HFFc6 (cell line): ENCODE measurements at regions not wholly inside any gene's neighbourhood (a gene's known extent, or its start where the extent isn't known, plus 50 kb on each side); places are given as distances from the start of the nearest gene placed in this dataset.

Experiments used
- DNase-seq: peaks from one replicate; pipeline ENCODE4 v3.0.0-alpha.2; 2018
- H3K27ac Mint-ChIP-seq: 2 replicates; pipeline ENCODE4 v1.8.0; 2020; ENCODE audit warnings: mild to moderate bottlenecking, mixed read lengths
- H3K27me3 Mint-ChIP-seq: 2 replicates; pipeline ENCODE4 v1.8.0; 2021; ENCODE audit warnings: mild to moderate bottlenecking, moderate library complexity, mixed read lengths; ENCODE audit not compliant: insufficient read depth
- H3K36me3 Mint-ChIP-seq: 2 replicates; pipeline ENCODE4 v1.8.0; 2021; ENCODE audit warnings: low read depth, mixed read lengths
- H3K4me1 Mint-ChIP-seq: 2 replicates; pipeline ENCODE4 v1.8.0; 2020; ENCODE audit warnings: low read depth, mixed read lengths
- H3K4me3 Mint-ChIP-seq: 2 replicates; pipeline ENCODE4 v1.8.0; 2020; ENCODE audit warnings: mild to moderate bottlenecking, moderate library complexity, mixed read lengths
- H3K9me3 Mint-ChIP-seq: 2 replicates; pipeline ENCODE4 v1.8.0; 2020; ENCODE audit warnings: mild to moderate bottlenecking, mixed read lengths
- TF ChIP-seq, protein P1 (sequence below): fragments of 200-600 bp; sonication (generic); IDR thresholded peaks from 2 replicates; pipeline ENCODE4 v1.5.0; 2021; ENCODE audit warnings: antibody characterized with exemption, mild to moderate bottlenecking

DNA sequence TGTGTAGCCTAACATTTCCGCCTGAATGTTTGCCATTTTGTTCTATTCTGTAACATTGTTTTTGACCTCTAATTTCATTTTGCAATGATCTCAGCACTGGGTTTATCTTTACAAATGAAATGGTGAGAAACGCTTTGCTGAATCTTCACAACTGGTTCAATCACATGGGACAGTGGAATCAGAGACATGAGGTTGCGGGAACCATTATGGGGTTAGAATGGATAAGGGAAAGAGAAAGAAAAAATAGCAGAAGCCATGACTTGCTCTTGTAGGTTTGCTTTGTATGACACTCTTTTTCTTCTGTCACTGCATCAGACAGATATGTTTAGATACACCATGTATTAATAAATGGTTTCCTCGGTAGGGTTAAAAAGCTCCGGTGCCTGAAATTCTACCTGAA, 114.3 kb upstream of the PELI1 start:
- H3K36me3 Mint-ChIP-seq, result no peaks in the 10 kb centered on the region
- TF ChIP-seq, protein P1, sequence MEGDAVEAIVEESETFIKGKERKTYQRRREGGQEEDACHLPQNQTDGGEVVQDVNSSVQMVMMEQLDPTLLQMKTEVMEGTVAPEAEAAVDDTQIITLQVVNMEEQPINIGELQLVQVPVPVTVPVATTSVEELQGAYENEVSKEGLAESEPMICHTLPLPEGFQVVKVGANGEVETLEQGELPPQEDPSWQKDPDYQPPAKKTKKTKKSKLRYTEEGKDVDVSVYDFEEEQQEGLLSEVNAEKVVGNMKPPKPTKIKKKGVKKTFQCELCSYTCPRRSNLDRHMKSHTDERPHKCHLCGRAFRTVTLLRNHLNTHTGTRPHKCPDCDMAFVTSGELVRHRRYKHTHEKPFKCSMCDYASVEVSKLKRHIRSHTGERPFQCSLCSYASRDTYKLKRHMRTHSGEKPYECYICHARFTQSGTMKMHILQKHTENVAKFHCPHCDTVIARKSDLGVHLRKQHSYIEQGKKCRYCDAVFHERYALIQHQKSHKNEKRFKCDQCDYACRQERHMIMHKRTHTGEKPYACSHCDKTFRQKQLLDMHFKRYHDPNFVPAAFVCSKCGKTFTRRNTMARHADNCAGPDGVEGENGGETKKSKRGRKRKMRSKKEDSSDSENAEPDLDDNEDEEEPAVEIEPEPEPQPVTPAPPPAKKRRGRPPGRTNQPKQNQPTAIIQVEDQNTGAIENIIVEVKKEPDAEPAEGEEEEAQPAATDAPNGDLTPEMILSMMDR, result no peak
- H3K4me1 Mint-ChIP-seq, result peaks cover 24% of the 10 kb centered on the region
- DNase-seq, result no peak
- no peak overlapping the region for H3K27ac Mint-ChIP-seq
- H3K4me3 Mint-ChIP-seq, result no peak overlapping the region
- peaks cover 5% of the 10 kb centered on the region for H3K27me3 Mint-ChIP-seq
- no peaks in the 10 kb centered on the region for H3K9me3 Mint-ChIP-seq

DNA sequence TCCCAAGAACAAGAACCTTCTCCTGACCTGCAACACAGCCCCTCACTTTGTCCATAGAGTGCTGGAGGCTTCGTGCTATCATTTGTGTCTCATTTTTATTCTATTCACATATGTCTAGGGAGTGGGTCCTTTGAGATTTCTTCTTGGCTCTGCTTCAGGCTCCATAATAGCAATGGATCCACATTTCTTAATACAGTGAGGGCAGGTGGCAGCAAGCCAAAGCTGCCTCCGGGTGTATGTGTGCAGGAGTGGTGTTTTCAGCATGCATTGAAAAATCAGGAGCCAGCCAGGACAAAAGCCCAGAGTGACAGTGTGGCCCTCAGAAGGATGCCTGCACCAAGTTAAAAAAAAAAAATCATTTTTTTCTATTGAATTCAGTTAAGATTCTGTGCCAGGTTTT, 115.1 kb upstream of the PELI1 start:
- H3K27me3 Mint-ChIP-seq, result peaks cover 5% of the 10 kb centered on the region; the same call in 1 of the 2 replicates
- peaks cover 31% of the 10 kb centered on the region for H3K4me1 Mint-ChIP-seq
- no peaks in the 10 kb centered on the region for H3K36me3 Mint-ChIP-seq
- no peak overlapping the region for H3K4me3 Mint-ChIP-seq
- no peak overlapping the region for H3K27ac Mint-ChIP-seq
- TF ChIP-seq, protein P1, result no peak
- no peaks in the 10 kb centered on the region for H3K9me3 Mint-ChIP-seq
- no peak for DNase-seq

DNA sequence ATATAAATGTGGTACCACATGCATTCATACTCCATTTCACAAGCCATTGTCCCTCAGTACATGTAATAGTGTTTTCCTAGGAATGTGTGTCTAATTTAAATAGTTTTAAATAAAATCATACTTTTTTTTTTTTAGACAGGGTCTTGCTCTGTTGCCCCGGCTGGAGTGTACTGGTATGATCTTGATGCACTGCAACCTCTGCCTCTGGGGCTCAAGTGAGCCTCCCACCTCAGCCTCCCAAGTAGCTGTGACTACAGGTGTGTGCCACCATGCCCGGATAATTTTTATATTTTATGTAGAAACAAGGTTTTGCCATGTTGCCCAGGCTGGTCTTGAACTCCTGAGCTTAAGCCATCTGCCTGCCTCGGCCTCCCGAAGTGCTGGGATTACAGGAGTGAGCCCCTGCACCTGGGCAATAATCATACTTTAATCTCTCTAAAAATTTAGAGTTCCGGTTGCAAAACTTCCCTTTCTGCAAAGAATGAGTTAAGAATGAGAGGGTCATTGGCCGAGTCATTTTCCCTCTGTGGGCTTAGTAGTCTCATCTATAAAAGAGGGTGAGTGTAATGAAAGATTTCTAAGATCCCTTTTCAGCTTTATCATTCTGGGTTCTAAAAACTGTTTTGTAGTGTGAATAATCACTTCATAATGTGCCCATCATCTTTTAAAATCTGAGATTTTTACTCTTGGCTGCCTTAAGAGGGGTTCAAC, 116.0 kb upstream of the PELI1 start:
- peaks cover 5% of the 10 kb centered on the region; the same call in 1 of the 2 replicates for H3K27me3 Mint-ChIP-seq
- no peak for DNase-seq
- no peaks in the 10 kb centered on the region for H3K9me3 Mint-ChIP-seq
- H3K27ac Mint-ChIP-seq, result no peak overlapping the region
- peaks cover 31% of the 10 kb centered on the region for H3K4me1 Mint-ChIP-seq
- no peaks in the 10 kb centered on the region for H3K36me3 Mint-ChIP-seq
- H3K4me3 Mint-ChIP-seq, result no peak overlapping the region
- TF ChIP-seq, protein P1, result no peak

DNA sequence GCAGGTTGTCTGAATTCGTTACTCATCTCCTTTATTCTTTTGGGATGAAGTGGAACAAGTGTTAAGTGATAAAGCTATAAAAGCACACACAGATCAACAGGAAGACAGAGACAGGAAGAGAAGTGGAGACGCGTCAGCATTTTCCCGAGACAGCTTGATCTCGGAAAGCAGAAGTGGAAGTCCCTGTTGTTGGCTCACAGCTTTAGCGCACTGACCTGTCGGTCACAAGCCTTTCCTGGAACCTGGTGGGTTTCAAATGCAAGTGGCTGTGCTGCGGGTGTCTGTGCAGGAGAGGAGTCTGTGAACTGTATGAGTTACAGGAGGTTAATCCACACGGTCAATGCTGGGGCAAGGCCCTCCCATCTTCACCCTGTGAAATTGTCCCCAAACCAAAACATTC, 116.6 kb upstream of the PELI1 start:
- Mint-ChIP-seq H3K36me3 (peaks cover 4% of the 10 kb centered on the region; the same call in 1 of the 2 replicates), H3K4me1 (peaks cover 31% of the 10 kb centered on the region), H3K4me3 (no peak overlapping the region), H3K9me3 (no peaks in the 10 kb centered on the region), H3K27me3 (peaks cover 5% of the 10 kb centered on the region; the same call in 1 of the 2 replicates), H3K27ac (no peak overlapping the region)
- no peak for DNase-seq
- TF ChIP-seq, protein P1, result no peak

DNA sequence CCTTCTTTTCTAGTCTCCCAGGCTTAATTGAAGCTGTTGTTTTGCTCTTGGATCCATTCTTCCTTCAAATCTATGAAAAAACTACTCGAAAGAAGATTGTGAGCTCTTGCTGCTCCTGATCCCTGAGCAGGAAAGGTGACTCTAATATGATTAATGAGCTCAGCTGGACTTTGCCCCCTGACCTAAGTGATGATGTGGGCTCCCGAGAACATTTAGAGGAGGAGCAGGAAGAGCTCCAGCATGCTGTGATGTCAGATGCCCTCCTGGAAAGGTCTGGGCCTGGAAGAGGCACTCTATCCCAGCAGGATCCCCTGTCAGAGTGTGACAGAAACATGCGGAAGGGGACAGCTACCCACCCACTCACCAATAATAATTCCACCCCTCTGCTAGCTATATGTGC, 117.9 kb upstream of the PELI1 start:
- no peak for DNase-seq
- no peak overlapping the region for H3K27ac Mint-ChIP-seq
- H3K4me1 Mint-ChIP-seq, result peaks cover 36% of the 10 kb centered on the region

More for the DNA sequence above, 117.9 kb upstream of the PELI1 start:
- no peak overlapping the region for H3K4me3 Mint-ChIP-seq
- no peaks in the 10 kb centered on the region for H3K9me3 Mint-ChIP-seq
- peaks cover 5% of the 10 kb centered on the region; the same call in 1 of the 2 replicates for H3K27me3 Mint-ChIP-seq
- TF ChIP-seq, protein P1, result no peak
- peaks cover 4% of the 10 kb centered on the region; the same call in 1 of the 2 replicates for H3K36me3 Mint-ChIP-seq
